GM19043 (cell line): ENCODE measurements at regions not wholly inside any gene's neighbourhood (a gene's known extent, or its start where the extent isn't known, plus 50 kb on each side); places are given as distances from the start of the nearest gene placed in this dataset.

Experiments used
- ATAC-seq: cut with Tn5 transposase; IDR thresholded peaks from one replicate; pipeline ENCODE4 v1.9.1; 2021; ENCODE audit warnings: low read depth; ENCODE audit not compliant: unreplicated experiment

DNA sequence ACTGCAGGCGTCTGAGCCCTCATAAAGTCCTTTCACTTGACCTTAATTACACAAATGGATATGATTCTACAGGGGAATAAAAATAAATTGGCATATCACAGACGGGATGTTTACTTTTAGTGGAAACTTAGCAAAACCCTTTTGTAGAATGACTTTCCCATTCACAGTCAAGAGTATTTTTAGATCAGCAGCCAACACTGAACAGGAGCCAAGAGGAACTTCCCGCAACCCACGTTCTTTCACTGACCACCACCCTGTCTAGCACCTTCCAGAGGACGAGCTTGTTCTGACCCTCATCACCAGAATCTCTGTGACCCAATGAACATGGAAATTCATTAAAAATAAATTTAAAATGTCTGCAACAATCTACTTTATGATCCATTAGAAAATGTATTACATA, 119.0 kb upstream of the SNTG2 start:
- no peak for ATAC-seq

DNA sequence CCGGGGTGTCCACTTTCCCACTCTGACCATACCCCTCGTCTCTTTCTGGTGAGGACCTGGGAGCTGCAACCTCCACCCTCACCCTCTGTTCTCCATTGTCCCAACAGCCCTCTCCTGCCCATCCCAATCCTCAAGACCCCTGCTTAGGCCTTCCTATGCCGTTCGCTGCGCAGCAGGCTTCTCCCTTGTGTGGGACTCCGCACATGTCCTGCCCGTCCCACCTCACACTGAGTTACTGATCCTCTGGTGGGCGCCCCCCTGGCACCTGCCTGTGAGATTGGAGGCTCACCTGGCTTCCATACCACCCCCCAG, 119.5 kb upstream of the SNTG2 start:
- ATAC-seq: no peak

DNA sequence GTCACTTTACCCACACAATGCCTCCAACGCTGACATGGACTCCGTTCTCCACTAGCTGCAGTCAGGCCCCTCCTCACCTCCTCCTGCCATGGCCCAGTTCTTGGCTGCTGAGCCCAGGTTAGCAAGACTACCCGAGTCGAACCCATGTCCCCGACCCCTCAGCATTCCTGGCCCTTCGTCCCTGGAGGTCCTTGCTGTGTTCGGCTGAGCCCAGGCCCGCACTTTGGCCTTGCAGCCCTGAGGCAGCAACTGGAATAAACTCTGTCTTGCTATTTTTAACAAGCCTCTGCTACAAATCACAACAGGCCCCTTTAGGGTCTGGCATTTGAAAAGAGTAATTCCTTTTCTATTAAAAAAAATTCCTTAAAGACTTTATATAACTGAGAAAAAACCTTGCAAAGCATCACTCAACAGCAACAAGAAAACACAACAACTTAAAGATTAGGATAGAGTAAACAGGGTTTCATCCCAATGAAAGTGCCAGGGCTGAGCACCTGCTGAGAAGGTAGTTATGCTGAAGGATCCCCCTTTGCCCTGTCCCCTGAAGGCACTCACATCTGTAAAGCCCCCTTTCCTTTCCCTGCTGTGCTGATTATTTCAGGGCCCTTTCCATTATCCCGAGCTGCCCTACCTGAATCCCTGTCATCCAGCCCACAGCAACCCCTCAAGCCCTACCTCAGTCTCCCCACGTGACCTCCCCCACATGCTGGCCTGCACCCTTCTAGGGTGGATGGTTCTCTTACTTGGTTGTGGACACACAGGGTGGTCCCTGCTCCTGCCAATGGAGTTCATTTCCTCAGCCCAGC, 120.0 kb upstream of the SNTG2 start:
- no peak for ATAC-seq

DNA sequence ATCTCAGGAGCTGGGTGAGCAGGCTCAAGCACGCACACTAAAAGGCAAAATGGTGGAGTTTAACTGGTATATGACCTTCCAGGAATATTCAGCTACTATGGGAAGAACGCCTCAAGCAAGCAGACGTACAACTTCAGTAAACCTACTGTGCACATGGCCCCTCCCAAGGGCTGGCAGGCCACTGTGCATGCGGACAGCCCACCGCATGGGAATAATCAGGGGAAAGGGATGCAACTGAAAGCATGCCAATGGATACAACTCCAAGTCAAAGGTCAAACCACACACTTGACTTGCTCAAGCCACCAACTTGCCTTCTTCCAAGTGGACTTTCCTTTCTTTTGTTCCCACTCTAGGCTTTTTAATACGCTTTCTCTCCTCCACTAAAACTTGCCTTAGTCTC, 121.6 kb upstream of the SNTG2 start:
- no peak for ATAC-seq

DNA sequence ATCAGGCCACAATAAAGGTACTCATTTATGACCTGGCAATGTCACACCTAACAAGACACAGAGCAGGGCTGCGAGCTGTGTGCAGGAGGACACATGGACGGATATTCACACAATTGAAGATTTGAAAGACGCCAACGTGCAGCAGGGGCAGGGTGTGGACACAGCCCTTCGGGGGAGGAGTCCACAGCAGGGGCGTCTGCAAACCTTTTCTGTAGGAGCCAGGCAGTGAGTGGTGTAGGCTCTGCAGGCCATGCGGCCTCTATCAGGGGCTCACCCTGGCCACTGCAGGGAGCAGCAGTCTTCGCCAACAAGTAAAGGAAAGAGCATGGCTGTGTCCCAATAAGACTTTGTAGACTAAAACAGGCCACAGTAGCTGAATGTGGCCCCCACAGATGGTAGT, 125.7 kb upstream of the SNTG2 start:
- no peak for ATAC-seq

DNA sequence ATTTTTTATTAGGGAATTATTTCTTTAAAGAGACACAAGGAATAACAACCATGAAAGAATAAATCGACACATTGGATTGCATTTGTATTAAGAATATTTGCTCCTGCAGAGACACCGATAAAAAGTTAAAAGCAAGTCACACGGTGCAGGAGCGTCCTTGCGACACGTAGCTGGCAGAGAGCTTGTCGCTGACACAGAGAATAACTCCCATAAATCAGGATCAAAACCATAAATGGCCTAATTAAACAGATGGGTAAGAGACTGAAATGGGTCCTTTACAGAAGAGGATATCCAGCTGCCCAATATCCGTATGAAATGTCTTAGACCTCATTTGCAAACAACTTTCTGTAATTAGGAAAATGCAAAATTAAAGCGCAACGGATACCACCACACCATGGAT, 126.1 kb upstream of the SNTG2 start:
- no peak for ATAC-seq

DNA sequence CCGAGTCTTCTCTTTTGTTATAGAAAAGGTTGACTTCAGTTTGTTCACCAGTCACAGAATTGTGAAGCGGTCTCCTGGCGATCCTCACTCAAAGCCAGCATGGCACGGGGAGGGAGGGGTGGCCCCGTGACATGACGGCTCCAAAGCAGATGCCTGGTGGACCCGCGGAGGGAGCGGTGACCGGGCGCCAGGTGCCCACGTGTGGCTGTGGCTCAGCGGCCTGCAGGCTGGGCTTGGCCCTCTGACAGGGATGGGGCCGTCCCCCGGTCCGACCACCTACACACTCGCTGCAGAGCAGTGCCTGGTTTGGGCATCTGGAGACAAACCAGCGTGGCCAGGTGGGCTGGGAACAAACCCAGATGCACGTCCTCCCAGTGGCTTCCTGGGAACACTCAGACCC, 129.1 kb upstream of the SNTG2 start:
- ATAC-seq: no peak

DNA sequence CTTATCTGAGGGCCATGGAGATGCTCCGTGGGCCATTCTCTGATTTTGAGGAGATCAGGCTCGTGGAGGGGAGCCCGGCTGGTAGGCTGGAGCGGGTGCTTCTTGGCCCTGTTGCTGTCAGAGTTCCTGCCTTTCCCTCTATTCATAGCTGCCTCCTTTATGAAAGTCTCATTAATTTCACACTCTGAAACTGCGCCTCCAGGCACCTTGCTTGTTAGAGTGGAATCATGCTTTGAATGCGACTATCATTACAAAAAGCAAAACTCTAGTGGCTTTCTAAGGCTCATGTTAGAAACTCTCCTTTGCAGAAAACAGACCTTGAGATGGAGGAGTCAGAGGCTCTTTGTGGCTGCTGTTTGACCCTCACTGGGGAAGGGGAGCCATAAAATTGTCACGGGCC, 131.0 kb upstream of the SNTG2 start:
- no peak for ATAC-seq

DNA sequence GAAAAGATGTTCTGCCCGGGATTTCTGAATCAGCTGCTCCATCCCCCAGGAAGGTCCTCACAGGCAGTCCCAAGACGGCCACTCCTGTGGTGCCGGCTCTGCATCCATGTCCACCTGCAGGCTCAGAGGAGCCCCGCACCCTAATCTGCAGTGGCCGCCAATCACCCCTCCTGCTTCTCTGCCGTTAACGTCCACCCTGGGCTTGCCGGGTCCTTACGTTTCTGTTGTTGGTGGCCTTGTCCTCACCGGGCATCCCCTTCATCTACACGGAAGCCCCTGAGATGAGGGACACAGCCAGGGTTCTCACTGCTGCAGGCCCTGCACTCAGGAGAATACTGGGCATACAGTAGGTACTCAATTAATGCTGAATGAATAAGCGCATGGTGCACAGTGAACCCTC, 131.5 kb upstream of the SNTG2 start:
- ATAC-seq: no peak

DNA sequence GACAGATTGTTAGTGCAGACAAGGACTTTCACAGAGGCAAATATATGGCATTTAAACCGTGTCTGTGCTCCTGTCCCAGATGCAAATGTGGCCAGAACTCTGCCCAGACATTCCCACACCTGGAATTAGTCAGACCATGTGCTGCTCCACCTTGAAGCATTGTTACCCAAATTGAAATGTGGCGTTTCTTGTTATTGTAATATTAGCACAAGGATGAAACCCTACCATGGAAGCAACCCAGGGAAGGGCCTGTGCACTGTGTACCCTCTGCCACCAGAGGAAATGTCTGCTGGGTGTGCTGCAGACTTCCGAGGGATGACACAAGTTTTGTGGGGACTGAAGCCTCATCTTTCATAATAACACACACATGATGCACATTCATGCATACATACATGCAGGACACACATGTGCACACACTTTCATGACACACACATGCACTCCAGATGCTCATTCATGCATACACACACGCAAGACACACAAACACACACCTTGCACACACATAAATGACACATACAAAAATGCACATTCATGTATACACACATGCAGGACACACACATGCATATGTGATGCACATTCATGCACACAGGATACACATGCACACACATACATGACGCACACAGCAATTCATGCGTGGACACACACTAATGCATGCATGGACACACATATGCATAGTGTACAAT, 133.2 kb upstream of the SNTG2 start:
- no peak for ATAC-seq

DNA sequence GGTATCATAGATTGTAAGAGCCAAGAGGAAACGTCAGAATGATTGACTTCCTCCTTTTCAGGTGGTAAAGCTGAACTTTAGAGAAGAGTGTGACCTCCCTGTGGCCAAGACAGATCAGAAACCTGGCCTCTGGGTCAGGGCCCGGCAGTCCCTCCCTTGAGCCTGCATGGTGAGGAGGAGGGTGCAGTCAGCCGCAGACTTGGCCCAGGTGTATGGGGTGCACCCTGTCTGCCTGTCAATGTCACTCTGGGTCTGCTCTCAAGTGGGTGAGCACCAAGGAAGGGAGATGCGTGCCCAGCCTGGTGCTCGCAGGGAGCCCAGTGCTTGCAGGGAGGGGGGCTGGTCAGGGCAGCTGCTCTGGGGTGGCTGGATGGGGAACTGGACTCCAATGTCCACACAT, 134.4 kb upstream of the SNTG2 start:
- ATAC-seq: no peak

DNA sequence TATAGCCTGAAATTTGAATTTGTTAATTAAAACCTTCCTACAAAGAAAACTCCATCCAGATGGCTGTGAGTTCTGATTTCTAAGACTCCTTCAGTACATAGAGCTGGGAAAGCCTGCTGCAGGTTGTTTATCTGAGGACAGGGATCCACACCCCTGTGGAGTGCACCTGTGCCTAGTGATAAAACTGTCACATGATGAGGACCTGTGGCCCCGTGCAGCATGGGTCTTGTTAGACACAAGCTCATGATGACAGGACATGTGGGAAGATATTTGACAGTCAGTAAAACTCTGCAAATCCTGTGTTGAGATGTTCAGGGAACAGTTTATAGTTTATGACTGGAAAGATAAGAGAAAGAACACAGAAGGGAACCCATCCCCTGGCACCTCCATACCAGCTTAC, 133.2 kb upstream of the TMEM18 start:
- ATAC-seq: no peak

DNA sequence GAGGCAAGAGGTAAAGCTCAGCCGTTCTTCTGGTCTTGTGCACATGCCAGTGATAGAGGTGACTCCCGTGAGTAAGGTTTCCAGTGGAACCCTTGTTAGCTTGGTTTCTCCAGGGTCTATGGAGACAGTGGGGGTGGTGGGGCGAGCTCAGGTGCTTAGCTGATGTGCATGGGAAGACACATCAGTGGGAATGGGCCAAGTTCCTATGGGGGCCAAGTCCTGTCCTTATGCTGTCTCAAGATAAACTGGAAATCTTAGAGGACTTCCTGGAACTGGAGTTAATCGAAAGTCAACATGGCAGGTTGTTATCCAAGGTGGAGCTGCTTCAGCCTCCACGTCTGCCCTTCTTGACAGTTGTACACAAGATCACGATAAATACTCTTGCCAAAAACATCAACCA, 130.1 kb upstream of the TMEM18 start:
- no peak for ATAC-seq

DNA sequence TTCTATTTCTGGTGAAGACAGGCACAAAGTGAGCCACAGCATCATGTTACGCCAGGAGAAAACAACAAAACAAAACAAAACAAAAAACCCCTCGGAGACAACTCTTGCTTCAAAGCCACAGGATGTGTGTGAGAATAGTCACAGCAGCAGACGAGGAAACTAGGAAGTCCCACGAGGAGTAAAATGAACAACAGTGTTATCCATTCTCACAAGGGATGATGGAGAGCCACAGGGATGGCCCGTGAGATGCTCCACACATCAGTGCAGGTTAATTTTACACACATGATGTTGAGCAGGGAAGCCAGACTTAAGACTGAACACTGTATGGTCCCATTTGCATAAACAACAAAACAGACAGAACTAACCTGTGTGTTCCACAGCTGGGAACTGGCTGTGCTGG, 128.5 kb upstream of the TMEM18 start:
- ATAC-seq: no peak

DNA sequence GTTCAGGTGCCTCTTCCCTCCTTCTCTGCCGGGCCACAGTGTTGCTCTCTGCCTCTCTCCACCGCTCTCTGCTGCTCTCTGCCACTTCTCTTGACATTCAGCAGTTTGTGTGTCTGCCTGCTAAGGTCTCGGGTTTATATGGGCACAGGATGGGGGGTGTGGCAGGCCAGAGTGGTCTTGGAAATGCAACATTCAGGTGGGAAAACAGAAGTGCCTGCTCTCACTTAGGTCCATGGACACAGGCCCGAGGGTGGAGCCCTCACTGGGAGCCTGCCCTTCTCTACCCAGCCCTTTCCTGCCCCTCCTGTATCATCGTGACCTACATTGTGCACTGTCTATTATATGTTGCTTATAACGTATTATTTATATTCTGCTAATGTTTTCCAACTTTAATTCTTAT, 120.8 kb upstream of the TMEM18 start:
- no peak for ATAC-seq

DNA sequence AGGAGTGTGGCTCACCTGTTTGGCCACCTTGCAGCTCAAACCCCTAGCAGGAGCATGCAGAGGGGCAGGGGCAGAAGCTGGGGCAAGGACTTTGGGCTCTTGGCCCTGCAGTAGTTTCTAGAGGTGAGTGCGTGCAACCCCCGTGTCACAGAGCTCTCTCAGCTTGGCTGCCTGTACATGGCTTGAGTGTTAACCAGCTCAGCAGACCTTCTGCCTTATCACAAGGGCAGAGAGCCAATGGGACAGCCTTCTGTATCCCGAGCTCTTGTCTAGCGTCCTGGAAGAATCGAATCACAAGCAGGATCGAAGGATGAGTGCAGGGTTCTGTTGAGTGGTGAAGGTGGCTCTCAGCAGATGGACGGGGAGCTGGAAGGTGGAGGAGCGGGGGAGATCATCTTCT, 120.3 kb upstream of the TMEM18 start:
- ATAC-seq: no peak

DNA sequence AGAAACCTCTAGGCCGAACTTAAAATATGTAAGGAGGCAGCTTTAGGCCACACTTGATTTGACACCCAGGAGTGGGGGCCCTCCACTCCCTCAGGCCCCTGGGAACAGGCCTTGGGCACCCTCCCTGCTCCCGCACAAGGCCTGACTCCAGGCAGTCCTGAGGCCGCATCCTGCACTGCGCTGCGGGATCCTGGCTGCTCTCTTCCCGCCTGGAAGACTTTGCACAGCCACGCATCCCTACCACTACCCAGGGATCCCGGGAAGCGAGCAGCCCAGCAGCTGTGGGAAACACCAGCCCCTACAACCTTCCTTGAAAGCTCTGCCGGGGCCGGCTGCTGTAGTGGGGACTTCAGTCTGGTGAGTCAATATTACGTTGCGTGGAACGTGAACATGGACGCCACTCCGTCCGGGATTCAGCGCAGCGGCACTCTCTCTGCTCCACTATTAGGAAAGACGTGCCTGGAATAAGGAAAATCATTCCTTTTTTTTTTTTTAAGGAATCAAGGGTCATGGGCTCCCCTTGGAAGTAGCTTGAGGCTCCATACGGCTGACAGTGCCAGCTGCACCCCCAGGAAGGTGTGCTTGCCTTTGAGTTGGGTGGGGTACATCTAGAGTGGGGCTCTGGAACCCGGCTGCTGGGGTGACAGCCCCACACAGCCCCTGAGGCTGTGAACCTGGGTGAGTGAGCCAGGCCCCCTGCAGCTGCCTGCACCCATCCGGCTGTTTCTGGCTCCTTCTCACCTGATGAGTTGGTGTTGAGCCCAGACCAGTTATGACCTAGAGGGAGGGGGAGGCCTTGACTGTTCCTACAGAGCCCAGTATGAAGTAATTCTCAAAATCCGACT, 119.2 kb upstream of the TMEM18 start:
- no peak for ATAC-seq

DNA sequence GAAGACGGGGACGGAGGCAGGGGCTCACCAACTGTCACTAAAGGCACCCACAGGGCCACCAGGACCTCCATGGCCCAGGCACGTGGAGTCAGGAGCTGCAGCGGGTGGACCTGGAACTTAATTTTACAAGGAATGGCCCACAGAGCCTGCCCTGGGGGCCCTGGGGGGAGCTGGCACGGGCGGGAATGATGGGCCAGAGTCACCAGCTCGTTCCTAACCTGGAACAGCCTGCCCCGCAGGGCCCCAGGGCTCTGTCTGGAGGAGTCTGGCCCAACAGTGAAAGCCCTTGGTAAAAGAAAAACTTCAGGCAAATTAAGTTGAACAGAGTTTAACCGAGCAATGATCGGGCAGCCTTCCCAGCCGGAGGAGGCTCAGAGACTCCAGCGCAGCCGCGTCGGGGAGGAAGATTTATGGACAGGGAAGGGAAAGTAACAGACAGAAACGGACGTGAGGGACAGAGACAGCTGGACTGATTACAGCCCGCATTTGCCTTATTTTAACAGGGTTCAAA, 118.4 kb upstream of the TMEM18 start:
- no peak for ATAC-seq

DNA sequence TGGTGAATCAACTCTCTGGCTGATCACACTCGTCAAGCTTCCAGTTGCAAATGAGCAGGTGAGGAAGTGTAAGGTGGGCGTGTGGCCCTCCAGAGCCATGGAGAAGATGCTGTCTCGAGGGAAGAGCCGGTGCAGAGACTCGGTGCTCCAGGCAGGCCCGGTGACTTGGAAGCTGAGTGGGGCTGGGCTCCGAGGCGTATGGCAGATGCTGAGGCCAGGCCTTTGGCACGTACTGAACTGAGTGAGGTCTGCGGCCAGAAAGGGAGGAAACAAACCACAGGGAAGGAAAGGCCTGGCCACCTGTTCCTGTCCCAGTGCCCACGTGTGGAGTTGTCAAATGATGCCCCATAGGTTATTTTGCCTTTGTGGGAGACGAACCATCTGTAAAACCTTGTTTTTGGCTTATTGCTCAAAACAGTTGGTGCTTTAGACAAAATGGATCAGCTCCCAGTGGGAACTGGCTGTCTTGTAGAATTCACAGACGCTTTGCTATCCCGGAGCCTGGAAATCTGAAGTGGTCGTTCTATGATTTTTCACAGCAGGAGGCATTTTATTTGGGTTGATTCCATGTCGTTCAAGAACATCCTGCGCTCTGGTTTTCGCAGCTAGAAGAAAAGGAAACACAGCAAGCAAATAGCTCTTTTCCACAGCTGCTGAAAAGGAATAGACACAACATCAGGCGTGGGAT, 117.5 kb upstream of the TMEM18 start:
- ATAC-seq: no peak

DNA sequence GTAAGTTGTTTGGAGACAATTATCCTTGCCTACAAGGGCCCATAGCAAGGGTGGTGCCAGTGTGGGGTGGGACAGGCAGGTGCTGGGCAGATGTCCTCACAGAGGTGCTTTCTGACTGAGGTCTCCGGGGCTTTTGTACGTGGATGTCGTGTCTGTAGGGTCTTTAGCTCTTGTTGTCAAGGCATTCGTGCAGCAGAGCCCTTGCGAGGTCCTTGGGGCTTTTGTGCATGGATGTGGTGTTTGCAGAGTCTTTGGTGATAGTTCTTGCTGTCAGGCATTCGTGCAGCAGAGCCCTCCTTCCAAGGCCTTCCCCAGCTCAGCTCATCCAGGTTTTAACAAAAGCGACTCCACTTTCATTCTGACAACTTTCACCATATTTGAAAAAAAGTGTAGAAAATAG, 116.0 kb upstream of the TMEM18 start:
- no peak for ATAC-seq

DNA sequence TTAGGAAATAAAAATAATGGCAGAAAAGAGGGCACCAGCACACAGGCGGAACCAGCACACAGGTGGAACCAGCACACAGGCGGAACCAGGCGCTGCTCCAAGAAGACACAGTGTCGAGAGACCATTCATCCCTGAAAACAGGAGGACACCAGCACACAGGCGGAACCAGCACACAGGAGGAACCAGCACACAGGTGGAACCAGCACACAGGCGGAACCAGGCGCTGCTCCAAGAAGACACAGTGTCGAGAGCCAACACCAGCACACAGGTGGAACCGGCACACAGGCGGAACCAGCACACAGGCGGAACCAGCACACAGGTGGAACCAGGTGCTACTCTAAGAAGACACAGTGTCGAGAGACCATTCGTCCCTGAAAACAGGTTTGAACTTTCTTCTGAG, 115.5 kb upstream of the TMEM18 start:
- ATAC-seq: no peak
